Tibial artery (tissue), 4 donors: ENCODE measurements at regions not wholly inside any gene's neighbourhood (a gene's known extent, or its start where the extent isn't known, plus 50 kb on each side); places are given as distances from the start of the nearest gene placed in this dataset.

ENCODE experiments used
- DNase-seq, 2 donors: peaks; one replicate each; pipeline ENCODE4 v3.0.0-alpha.2; 2019
- H3K27ac ChIP-seq, 2 donors: fragments of 200-600 bp; sonication (generic) in 1 of 2; 1 replicate in 1 of 2; 2 replicates in 1 of 2; pipeline ENCODE4 v1.5.1; 2018 to 2019; ENCODE audit warnings: mild to moderate bottlenecking in 1 of 2
- H3K27me3 ChIP-seq, 2 donors: fragments of 200-600 bp; sonication (generic) in 1 of 2; one replicate each; pipeline versions ENCODE4 v1.5.1 to v1.6.0; 2016 to 2019
- H3K36me3 ChIP-seq, 3 donors: fragments of 200-600 bp; sonication (generic) in 2 of 3; one replicate each; pipeline ENCODE4 v1.5.1; 2016 to 2019; ENCODE audit warnings: mild to moderate bottlenecking in 2 of 3
- H3K4me1 ChIP-seq, 4 donors: fragments of 200-600 bp; sonication (generic) in 2 of 4; 1 replicate in 3 of 4; 2 replicates in 1 of 4; pipeline ENCODE4 v1.5.1; 2016 to 2019
- H3K4me3 ChIP-seq, 2 donors: fragments of 200-600 bp; sonication (generic) in 1 of 2; 1 replicate in 1 of 2; 2 replicates in 1 of 2; pipeline ENCODE4 v1.5.1; 2018 to 2019; ENCODE audit warnings: mild to moderate bottlenecking in 2 of 2
- H3K9me3 ChIP-seq, 3 donors: fragments of 200-600 bp; sonication (generic) in 1 of 3; one replicate each; pipeline ENCODE4 v1.5.1; 2016 to 2019
- intact Hi-C: fragments of 100-400 bp; cut with DNase I; formaldehyde crosslinking; loops from one replicate; pipeline ENCODE4 v1.15.0; 2023; ENCODE audit warnings: low total_unique reads
- TF ChIP-seq, protein P1 (sequence below), 2 experiments: fragments of 200-600 bp in 1 of 2; fragments of 450-650 bp in 1 of 2; IDR thresholded peaks; one replicate each; pipeline ENCODE4 v1.5.1; 2017 to 2019; ENCODE audit warnings: antibody characterized with exemption in 2 of 2, mild to moderate bottlenecking in 1 of 2, moderate library complexity in 1 of 2

DNA sequence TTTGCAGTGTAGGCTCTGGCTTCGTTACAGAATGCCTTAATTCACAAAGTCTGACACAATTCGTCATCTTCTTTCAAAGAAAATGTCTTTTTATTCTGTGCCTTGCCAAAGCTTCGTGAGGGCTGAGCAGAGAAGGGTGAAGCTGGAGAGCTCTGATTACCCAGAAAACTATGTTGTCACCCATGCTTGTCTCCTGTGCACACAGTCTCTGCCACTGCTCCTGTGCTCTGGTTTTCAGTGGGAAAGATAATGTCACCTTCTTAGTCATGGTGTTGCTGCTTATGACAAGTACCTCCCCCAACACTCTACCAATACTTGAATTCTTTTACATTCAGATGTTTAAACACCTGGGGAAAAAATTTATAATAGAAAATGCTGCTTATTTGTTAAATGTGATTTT, 509.2 kb upstream of the GRM7 start:
- Histone ChIP-seq H3K27ac (no peak overlapping the region), H3K4me3 (no peak overlapping the region), H3K36me3 (no peaks in the 10 kb centered on the region), H3K4me1 (no peaks in the 10 kb centered on the region), H3K27me3 (no peaks in the 10 kb centered on the region), H3K9me3 (no peaks in the 10 kb centered on the region)
- intact Hi-C loops, result no loop called here
- DNase-seq, result no peak
- TF ChIP-seq, protein P1, sequence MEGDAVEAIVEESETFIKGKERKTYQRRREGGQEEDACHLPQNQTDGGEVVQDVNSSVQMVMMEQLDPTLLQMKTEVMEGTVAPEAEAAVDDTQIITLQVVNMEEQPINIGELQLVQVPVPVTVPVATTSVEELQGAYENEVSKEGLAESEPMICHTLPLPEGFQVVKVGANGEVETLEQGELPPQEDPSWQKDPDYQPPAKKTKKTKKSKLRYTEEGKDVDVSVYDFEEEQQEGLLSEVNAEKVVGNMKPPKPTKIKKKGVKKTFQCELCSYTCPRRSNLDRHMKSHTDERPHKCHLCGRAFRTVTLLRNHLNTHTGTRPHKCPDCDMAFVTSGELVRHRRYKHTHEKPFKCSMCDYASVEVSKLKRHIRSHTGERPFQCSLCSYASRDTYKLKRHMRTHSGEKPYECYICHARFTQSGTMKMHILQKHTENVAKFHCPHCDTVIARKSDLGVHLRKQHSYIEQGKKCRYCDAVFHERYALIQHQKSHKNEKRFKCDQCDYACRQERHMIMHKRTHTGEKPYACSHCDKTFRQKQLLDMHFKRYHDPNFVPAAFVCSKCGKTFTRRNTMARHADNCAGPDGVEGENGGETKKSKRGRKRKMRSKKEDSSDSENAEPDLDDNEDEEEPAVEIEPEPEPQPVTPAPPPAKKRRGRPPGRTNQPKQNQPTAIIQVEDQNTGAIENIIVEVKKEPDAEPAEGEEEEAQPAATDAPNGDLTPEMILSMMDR (IDR thresholded peaks at IDR 0.05), result no peak

- no peak for DNase-seq
- H3K27ac ChIP-seq, result no peak overlapping the region
- no peaks in the 10 kb centered on the region for H3K9me3 ChIP-seq
- TF ChIP-seq, protein P1 (IDR thresholded peaks at IDR 0.05), result no peak
- H3K36me3 ChIP-seq, result no peaks in the 10 kb centered on the region
- no peaks in the 10 kb centered on the region for H3K4me1 ChIP-seq
- no peaks in the 10 kb centered on the region for H3K27me3 ChIP-seq
- no peak overlapping the region for H3K4me3 ChIP-seq
- intact Hi-C loops, result no loop called here
Observed at GRCh38 chr3:6354653-6355052, 506.3 kb upstream of the GRM7 start.

GRCh38 chr3:6362406-6362805, 498.5 kb upstream of the GRM7 start:
- H3K9me3 ChIP-seq, result no peaks in the 10 kb centered on the region
- no peaks in the 10 kb centered on the region for H3K4me1 ChIP-seq
- DNase-seq, result no peak
- H3K27me3 ChIP-seq, result no peaks in the 10 kb centered on the region
- no peak overlapping the region for H3K4me3 ChIP-seq
- H3K27ac ChIP-seq, result no peak overlapping the region
- H3K36me3 ChIP-seq, result no peaks in the 10 kb centered on the region
- TF ChIP-seq, protein P1 (IDR thresholded peaks at IDR 0.05), result no peak
- intact Hi-C loops, result no loop called here

DNA sequence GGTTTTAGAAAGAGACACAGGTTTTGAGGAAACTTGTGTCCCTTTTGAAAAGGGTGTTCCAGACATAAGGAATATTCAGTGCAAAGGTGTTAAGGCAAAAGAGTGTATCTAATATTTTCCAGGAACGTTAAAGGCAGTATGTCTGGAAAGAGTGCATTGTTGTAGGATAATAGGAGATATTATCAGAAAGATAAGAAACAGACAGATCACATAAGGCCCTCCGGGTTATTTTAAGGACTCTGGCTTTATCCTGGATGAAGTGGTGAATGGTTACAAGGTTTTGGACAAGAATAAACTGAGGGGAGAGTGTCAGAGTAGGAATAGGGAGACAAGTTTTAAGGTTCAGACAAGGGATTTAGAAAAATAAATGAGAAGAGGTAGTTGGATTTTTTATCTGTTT, 493.7 kb upstream of the GRM7 start:
- Histone ChIP-seq H3K27me3 (no peaks in the 10 kb centered on the region), H3K36me3 (no peaks in the 10 kb centered on the region), H3K27ac (no peak overlapping the region), H3K4me3 (no peak overlapping the region), H3K9me3 (no peaks in the 10 kb centered on the region), H3K4me1 (no peaks in the 10 kb centered on the region)
- DNase-seq, result no peak
- TF ChIP-seq, protein P1 (IDR thresholded peaks at IDR 0.05), result no peak
- intact Hi-C loops, result no loop called here

DNA sequence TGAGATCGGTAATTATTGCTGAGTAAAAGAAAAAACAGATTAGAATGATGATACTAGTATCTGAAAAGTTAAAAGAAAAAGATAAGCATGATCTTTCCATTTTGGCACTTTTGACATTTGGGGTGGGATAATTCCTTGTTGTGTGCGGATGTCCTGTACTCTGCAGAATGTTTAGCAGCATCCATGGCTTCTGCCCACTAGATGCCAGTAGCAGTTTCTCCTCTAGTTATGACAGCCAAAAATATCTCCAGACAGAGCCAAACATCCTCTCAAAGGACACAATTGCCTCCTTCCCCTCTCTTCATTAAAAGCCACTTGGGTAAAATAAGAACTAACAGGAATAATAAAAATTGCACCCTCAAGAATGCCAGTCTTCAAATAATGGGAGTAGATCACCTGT, 468.8 kb upstream of the GRM7 start:
- no peaks in the 10 kb centered on the region for H3K9me3 ChIP-seq
- TF ChIP-seq, protein P1 (IDR thresholded peaks at IDR 0.05), result no peak
- no peak overlapping the region for H3K27ac ChIP-seq
- no peaks in the 10 kb centered on the region for H3K27me3 ChIP-seq
- H3K4me1 ChIP-seq, result no peaks in the 10 kb centered on the region
- H3K36me3 ChIP-seq, result no peaks in the 10 kb centered on the region
- DNase-seq, result no peak
- intact Hi-C loops, result no loop called here
- H3K4me3 ChIP-seq, result no peak overlapping the region

DNA sequence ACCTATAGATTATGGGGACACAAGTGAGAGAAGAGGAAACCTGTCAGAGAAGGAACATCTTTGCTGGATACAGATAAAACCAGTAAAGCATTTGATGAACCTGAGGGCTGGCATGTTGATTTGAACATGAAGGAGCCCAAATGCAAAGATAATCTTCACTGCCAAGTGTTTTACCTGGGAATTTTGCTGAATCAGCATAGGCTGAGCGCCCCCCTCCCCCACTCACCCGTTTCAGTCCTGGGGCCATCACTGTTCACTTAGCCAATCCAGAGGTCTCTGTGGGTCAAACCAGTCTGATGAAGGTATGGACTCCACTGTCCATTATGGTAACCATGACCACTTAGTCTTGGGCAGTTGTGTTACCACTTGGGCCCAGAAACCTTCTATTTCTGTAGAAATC, 466.0 kb upstream of the GRM7 start:
- Histone ChIP-seq H3K4me3 (no peak overlapping the region), H3K27ac (no peak overlapping the region), H3K27me3 (no peaks in the 10 kb centered on the region), H3K9me3 (no peaks in the 10 kb centered on the region), H3K36me3 (no peaks in the 10 kb centered on the region), H3K4me1 (no peaks in the 10 kb centered on the region)
- no peak for DNase-seq
- TF ChIP-seq, protein P1 (IDR thresholded peaks at IDR 0.05), result no peak
- intact Hi-C loops, result no loop called here
